ENCODE measurements at regions not wholly inside any gene's neighbourhood (a gene's known extent, or its start where the extent isn't known, plus 50 kb on each side); places are given as distances from the start of the nearest gene placed in this dataset.

DNA sequence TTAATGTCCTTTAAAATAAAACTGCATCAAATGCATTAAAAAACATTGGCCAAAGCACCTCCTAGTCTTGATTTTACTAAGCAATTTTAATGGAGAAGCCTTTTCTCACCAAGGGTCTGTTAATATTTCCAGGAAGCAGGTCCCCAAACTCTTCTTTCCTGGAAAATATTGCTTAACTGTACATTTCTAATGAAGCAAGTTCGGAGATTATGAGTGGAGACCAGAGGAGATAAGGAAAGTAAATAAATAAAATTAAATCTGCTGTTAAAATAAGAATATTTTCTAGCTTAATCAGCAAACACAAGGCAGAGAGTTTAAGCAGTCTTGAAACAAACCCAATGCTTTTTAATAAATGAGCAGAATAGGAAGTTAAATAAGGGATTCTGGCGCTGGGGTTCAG, 322.4 kb downstream of the PTEN start:
- Mint-ChIP-seq H3K27me3 (peaks cover 9% of the 10 kb centered on the region), H3K9me3 (ENCODE audit: low read depth) (peaks cover 3% of the 10 kb centered on the region), H3K4me3 (ENCODE audit: low read depth) (no peak overlapping the region), H3K4me1 (ENCODE audit: low read depth) (peaks cover 2% of the 10 kb centered on the region), H3K27ac (no peak overlapping the region), H3K36me3 (ENCODE audit: insufficient read depth) (no peaks in the 10 kb centered on the region)
- DNase-seq (ENCODE audit: low spot score, unreplicated experiment) = no peak
- no peak for TF ChIP-seq CTCF (IDR thresholded peaks at IDR 0.05; ENCODE audit: unreplicated experiment)

- no peak for TF ChIP-seq CTCF (IDR thresholded peaks at IDR 0.05; ENCODE audit: unreplicated experiment)
- Mint-ChIP-seq H3K27me3 (peaks cover 9% of the 10 kb centered on the region), H3K4me1 (ENCODE audit: low read depth) (peaks cover 2% of the 10 kb centered on the region), H3K27ac (no peak overlapping the region), H3K9me3 (ENCODE audit: low read depth) (peaks cover 3% of the 10 kb centered on the region), H3K36me3 (ENCODE audit: insufficient read depth) (no peaks in the 10 kb centered on the region), H3K4me3 (ENCODE audit: low read depth) (no peak overlapping the region)
- DNase-seq (ENCODE audit: low spot score, unreplicated experiment) = no peak
Measured at GRCh38 chr10:88186335-88186734, 322.9 kb downstream of the PTEN start.

- Mint-ChIP-seq H3K27ac (no peak overlapping the region), H3K27me3 (peaks cover 9% of the 10 kb centered on the region), H3K36me3 (ENCODE audit: insufficient read depth) (no peaks in the 10 kb centered on the region), H3K9me3 (ENCODE audit: low read depth) (peaks cover 3% of the 10 kb centered on the region), H3K4me1 (ENCODE audit: low read depth) (peaks cover 2% of the 10 kb centered on the region), H3K4me3 (ENCODE audit: low read depth) (no peak overlapping the region)
- DNase-seq (ENCODE audit: low spot score, unreplicated experiment) = no peak
- TF ChIP-seq CTCF (IDR thresholded peaks at IDR 0.05; ENCODE audit: unreplicated experiment) = no peak
Measured at GRCh38 chr10:88187472-88187871, 324.0 kb downstream of the PTEN start.

GRCh38 chr10:88190123-88190522, 326.7 kb downstream of the PTEN start:
- H3K27ac Mint-ChIP-seq = no peak overlapping the region
- TF ChIP-seq CTCF (IDR thresholded peaks at IDR 0.05; ENCODE audit: unreplicated experiment) = no peak
- H3K27me3 Mint-ChIP-seq = peaks cover 6% of the 10 kb centered on the region
- no peak for DNase-seq (ENCODE audit: low spot score, unreplicated experiment)
- H3K4me1 Mint-ChIP-seq (ENCODE audit: low read depth) = peaks cover 5% of the 10 kb centered on the region
- H3K36me3 Mint-ChIP-seq (ENCODE audit: insufficient read depth) = no peaks in the 10 kb centered on the region
- no peak overlapping the region for H3K4me3 Mint-ChIP-seq (ENCODE audit: low read depth)
- H3K9me3 Mint-ChIP-seq (ENCODE audit: low read depth) = no peaks in the 10 kb centered on the region

GRCh38 chr10:88190540-88191235, 327.3 kb downstream of the PTEN start:
- TF ChIP-seq CTCF (IDR thresholded peaks at IDR 0.05; ENCODE audit: unreplicated experiment) = no peak
- no peaks in the 10 kb centered on the region for H3K36me3 Mint-ChIP-seq (ENCODE audit: insufficient read depth)
- H3K4me1 Mint-ChIP-seq (ENCODE audit: low read depth) = peaks cover 6% of the 10 kb centered on the region
- H3K4me3 Mint-ChIP-seq (ENCODE audit: low read depth) = no peak overlapping the region
- H3K9me3 Mint-ChIP-seq (ENCODE audit: low read depth) = no peaks in the 10 kb centered on the region
- DNase-seq (ENCODE audit: low spot score, unreplicated experiment) = no peak
- no peak overlapping the region for H3K27ac Mint-ChIP-seq
- H3K27me3 Mint-ChIP-seq = peaks cover 6% of the 10 kb centered on the region

All from progenitor cell of endocrine pancreas (in vitro differentiated cells).